Stimulated activated naive B cell treated with anti-CD40 and anti-IgM and Interleukin-4, amounts not matched to agents 10 μg/mL and 1 μg/mL and 100 μg/mL, for 72 hours (primary cell): ENCODE measurements at regions not wholly inside any gene's neighbourhood (a gene's known extent, or its start where the extent isn't known, plus 50 kb on each side); places are given as distances from the start of the nearest gene placed in this dataset.
"Not testable (repeated sequence)": the region's sequence is repeated elsewhere in the genome, so short reads cannot be mapped to it uniquely, and the experiment has no call there.

Source experiments
- ATAC-seq, 2 donors: fragments of 150-1000 bp; cut with Tn5 transposase; replicated peaks; 2 replicates each; pipeline ENCODE4 v1.10.0; 2021; ENCODE audit warnings: moderate library complexity in 1 of 2
- DNase-seq: peaks from one replicate; pipeline ENCODE4 v3.0.0; 2021
- H3K27ac Mint-ChIP-seq: one replicate; pipeline ENCODE4 v1.8.0; 2022; ENCODE audit warnings: mild to moderate bottlenecking, mixed read lengths
- H3K27me3 Mint-ChIP-seq, 2 donors: one replicate each; pipeline ENCODE4 v1.8.0; 2022; ENCODE audit warnings: mixed read lengths in 2 of 2
- H3K36me3 Mint-ChIP-seq, 2 donors: one replicate each; pipeline ENCODE4 v1.8.0; 2022; ENCODE audit warnings: mixed read lengths in 2 of 2, mild to moderate bottlenecking in 1 of 2
- H3K4me1 Mint-ChIP-seq, 2 donors: one replicate each; pipeline ENCODE4 v1.8.0; 2022; ENCODE audit warnings: mixed read lengths in 2 of 2, mild to moderate bottlenecking in 1 of 2
- H3K4me3 Mint-ChIP-seq, 2 donors: one replicate each; pipeline ENCODE4 v1.8.0; 2022; ENCODE audit warnings: mild to moderate bottlenecking in 2 of 2, mixed read lengths in 2 of 2, moderate library complexity in 1 of 2
- H3K9me3 Mint-ChIP-seq, 2 donors: one replicate each; pipeline ENCODE4 v1.8.0; 2022; ENCODE audit warnings: mixed read lengths in 2 of 2, mild to moderate bottlenecking in 1 of 2

DNA sequence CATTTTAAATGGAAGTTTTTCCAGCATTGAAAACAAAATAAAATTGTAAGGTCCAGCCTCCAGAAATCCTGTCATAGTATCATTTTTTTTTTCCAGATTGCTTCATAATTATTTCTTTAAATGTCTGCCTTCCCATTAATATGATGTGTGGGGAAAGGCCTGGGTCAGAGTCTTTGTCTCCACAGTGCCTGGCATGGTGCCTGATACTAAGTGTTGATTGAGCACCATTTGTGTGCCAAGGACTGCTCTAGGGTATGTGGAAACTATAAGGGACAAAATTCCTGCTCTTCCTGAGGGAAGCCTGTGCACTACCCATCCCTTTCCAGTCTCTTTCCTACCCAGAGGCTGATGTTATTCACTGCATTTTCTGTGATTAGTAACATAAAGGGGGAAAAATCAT lies 53.1 kb upstream of the BEND4 start:
- DNase-seq (no peak), ATAC-seq (no peak)
- H3K36me3 Mint-ChIP-seq = no peaks in the 10 kb centered on the region
- no peak overlapping the region for H3K4me3 Mint-ChIP-seq
- no peaks in the 10 kb centered on the region for H3K4me1 Mint-ChIP-seq
- no peaks in the 10 kb centered on the region for H3K9me3 Mint-ChIP-seq
- H3K27ac Mint-ChIP-seq = no peak overlapping the region
- peaks cover 0 to 7% of the 10 kb centered on the region in 2 donors for H3K27me3 Mint-ChIP-seq

DNA sequence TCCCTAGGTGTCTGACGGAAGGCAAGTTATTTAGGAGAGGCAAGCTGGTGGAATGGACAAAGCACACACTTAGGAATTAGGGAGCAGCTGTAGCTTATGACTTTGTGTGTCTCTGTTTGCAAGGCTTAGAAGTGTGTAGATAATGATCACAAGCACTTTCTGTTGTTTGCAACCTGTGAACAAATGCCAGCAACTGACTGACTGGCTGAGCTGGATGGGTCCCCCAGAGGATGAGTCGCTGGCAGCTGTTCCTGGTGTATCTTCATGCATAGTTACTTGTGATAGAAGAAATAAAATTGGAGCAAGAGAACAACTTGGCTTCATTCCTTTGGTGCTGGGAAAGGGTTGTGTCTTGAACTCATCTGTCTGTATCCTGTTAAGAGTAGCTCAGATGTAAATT lies 64.2 kb upstream of the BEND4 start:
- H3K4me3 Mint-ChIP-seq = no peak overlapping the region
- H3K27me3 Mint-ChIP-seq = no peaks in the 10 kb centered on the region
- ATAC-seq = no peak
- no peak overlapping the region for H3K27ac Mint-ChIP-seq
- DNase-seq = no peak
- H3K36me3 Mint-ChIP-seq = peaks cover 2 to 6% of the 10 kb centered on the region in 2 donors
- H3K4me1 Mint-ChIP-seq = no peaks in the 10 kb centered on the region
- H3K9me3 Mint-ChIP-seq = no peaks in the 10 kb centered on the region

GRCh38 chr4:42225286-42225685 lies 72.8 kb upstream of the BEND4 start:
- H3K9me3 Mint-ChIP-seq = peaks cover 0 to 3% of the 10 kb centered on the region in 2 donors
- H3K27ac Mint-ChIP-seq = no peak overlapping the region
- DNase-seq (no peak), ATAC-seq (no peak)
- H3K27me3 Mint-ChIP-seq = peaks cover 4 to 6% of the 10 kb centered on the region in 2 donors
- no peaks in the 10 kb centered on the region for H3K4me1 Mint-ChIP-seq
- no peak overlapping the region for H3K4me3 Mint-ChIP-seq
- H3K36me3 Mint-ChIP-seq = peaks cover 4 to 8% of the 10 kb centered on the region in 2 donors

DNA sequence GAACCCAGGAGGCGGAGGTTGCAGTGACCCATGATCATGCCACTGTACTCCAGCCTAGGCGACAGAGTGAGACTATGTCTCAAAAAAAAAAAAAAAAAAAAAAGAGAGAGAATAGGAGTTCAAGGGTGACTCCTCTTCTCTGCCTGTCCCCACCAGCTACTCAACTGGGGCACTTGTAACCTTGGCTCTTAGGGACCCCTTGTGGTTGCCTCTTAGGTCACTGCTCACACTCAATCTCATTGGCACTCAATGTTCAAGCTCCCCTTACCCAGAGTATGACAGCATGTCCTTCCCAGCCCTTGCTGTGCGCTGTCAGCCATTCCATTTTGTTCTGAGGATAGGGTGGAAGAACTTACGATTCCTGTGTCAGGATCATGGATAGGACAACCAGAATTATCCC lies 82.4 kb upstream of the BEND4 start:
- H3K4me1 Mint-ChIP-seq = no peaks in the 10 kb centered on the region
- H3K9me3 Mint-ChIP-seq = no peaks in the 10 kb centered on the region
- no peak for ATAC-seq
- DNase-seq = no peak
- H3K27me3 Mint-ChIP-seq = no peaks in the 10 kb centered on the region
- H3K27ac Mint-ChIP-seq = no peak overlapping the region
- no peaks in the 10 kb centered on the region for H3K36me3 Mint-ChIP-seq
- H3K4me3 Mint-ChIP-seq = no peak overlapping the region

GRCh38 chr4:42235304-42236021 lies 83.0 kb upstream of the BEND4 start:
- ATAC-seq (no peak), DNase-seq (no peak)
- no peak overlapping the region for H3K27ac Mint-ChIP-seq

DNA sequence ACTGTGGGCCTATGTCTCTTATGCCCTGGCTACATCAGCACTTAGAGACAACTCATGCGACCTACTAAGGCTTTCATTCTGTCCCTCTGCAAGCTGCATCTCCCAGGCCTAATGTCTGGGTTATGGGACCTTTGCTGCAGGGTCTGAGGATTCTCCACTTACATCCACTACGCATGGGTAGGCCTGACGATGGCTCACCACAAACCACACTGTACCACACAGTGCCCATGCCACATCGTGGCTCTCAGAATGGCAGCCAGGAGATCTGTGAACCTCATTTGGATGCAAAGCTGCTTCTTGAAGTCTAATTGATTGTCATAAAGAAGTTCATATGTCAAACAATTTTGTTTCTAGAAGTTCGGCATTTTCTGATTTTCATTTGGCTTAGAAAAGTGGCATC lies 84.6 kb upstream of the BEND4 start:
- Mint-ChIP-seq H3K27me3 (no peaks in the 10 kb centered on the region), H3K4me3 (no peak overlapping the region), H3K36me3 (no peaks in the 10 kb centered on the region), H3K9me3 (no peaks in the 10 kb centered on the region), H3K4me1 (no peaks in the 10 kb centered on the region), H3K27ac (no peak overlapping the region)
- no peak for ATAC-seq
- DNase-seq = no peak

More at GRCh38 chr4:42235304-42236021, 83.0 kb upstream of the BEND4 start:
- no peaks in the 10 kb centered on the region for H3K36me3 Mint-ChIP-seq
- no peak overlapping the region for H3K4me3 Mint-ChIP-seq
- H3K27me3 Mint-ChIP-seq = no peaks in the 10 kb centered on the region
- H3K9me3 Mint-ChIP-seq = no peaks in the 10 kb centered on the region
- no peaks in the 10 kb centered on the region for H3K4me1 Mint-ChIP-seq

DNA sequence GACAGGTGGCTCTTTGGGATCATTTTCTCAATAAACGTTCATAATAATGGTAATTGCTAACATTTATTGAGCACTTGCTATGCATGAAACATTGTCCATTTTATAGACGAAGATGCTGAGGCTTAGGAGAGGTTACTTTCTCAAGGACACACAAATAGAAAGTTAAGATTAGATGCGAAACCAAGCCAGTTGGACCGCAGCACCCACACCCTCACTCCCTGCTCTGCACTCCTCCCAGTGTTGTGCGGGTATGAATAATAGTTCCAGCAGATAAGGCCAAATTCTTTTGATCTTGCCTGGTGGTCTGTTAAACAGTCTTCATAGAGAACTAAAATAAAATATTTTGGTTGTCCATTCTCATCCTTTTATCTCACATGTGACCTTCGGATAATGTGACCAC lies 85.0 kb upstream of the BEND4 start:
- H3K9me3 Mint-ChIP-seq = no peaks in the 10 kb centered on the region
- no peak overlapping the region for H3K4me3 Mint-ChIP-seq
- no peaks in the 10 kb centered on the region for H3K4me1 Mint-ChIP-seq
- no peak overlapping the region for H3K27ac Mint-ChIP-seq
- no peaks in the 10 kb centered on the region for H3K36me3 Mint-ChIP-seq
- DNase-seq = no peak
- ATAC-seq = no peak
- H3K27me3 Mint-ChIP-seq = no peaks in the 10 kb centered on the region

- ATAC-seq = no peak
Measured at GRCh38 chr4:42248972-42249371, 96.5 kb upstream of the BEND4 start.

DNA sequence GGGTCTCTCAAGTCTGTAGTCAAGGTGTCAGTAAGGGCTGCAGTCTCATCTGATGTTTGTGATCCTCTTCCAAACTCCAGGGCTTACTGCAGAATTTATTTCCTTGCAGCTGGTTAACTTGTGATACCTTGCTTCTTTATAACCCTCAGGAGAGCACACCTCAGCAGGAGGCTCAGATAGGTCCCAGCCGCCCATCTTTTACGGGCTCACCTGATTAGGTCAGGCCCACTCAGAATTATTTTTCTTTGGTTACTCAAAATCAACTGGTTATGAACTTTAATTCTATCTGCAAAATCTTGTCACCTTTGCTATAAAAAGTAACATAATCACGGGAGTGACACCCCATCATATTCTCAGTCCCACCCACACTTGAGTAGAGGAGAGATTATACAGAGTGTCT lies 99.9 kb upstream of the BEND4 start:
- no peaks in the 10 kb centered on the region for H3K9me3 Mint-ChIP-seq
- H3K36me3 Mint-ChIP-seq = no peaks in the 10 kb centered on the region
- DNase-seq (no peak), ATAC-seq (no peak)
- peaks cover 4 to 18% of the 10 kb centered on the region in 2 donors for H3K27me3 Mint-ChIP-seq
- no peak overlapping the region for H3K27ac Mint-ChIP-seq
- no peak overlapping the region for H3K4me3 Mint-ChIP-seq
- H3K4me1 Mint-ChIP-seq = peaks cover 0 to 2% of the 10 kb centered on the region in 2 donors

More at GRCh38 chr4:42248972-42249371, 96.5 kb upstream of the BEND4 start:
- no peak for DNase-seq
- Mint-ChIP-seq H3K9me3 (no peaks in the 10 kb centered on the region), H3K4me1 (peaks cover 0 to 2% of the 10 kb centered on the region in 2 donors), H3K27ac (no peak overlapping the region), H3K4me3 (no peak overlapping the region), H3K36me3 (no peaks in the 10 kb centered on the region), H3K27me3 (peaks cover 4 to 15% of the 10 kb centered on the region in 2 donors)

GRCh38 chr4:42257645-42258044 lies 105.2 kb upstream of the BEND4 start:
- not testable (repeated sequence) for H3K4me3 Mint-ChIP-seq, DNase-seq, H3K9me3 Mint-ChIP-seq, ATAC-seq, H3K27ac Mint-ChIP-seq, H3K4me1 Mint-ChIP-seq, H3K36me3 Mint-ChIP-seq, H3K27me3 Mint-ChIP-seq

DNA sequence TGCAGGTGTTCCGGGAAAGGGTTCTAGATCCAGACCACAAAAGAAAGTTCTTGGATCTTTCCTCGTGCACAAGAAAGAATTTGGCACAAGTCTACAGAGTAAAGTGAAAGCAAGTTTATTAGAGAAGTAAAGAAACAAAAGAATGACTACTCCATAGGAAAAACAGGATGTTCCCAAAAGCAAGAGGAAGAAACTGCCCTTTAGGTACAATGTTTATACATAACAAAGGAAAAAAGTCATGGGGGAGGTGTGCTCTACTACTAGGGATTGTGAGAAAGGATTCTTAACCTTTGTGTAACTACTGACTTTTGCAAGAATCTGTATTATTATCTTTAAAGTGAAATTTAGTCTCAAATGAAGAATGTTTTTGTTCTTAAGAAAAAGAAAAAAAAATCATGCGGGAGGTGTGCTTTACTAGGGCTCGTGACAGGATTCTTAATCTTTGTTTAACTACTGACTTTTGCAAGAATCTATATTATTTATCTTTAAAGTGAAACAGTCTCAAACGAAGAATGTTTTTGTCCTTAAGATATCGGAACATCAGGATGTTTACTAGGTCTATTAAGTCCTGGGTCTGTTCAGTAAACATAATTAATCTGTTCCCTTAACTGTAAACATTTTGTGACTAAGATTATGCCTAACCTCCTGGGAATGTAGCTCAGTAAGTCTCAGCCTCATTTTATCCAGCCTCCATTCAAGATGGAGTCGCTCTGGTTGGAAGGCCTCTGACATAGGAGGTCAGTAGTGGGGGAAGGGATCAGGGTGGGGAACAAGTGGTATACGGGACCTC lies 110.4 kb upstream of the BEND4 start:
- ATAC-seq (no peak), DNase-seq (no peak)
- Mint-ChIP-seq H3K27me3 (no peaks in the 10 kb centered on the region), H3K9me3 (no peaks in the 10 kb centered on the region), H3K4me1 (no peaks in the 10 kb centered on the region), H3K36me3 (peaks cover 0 to 5% of the 10 kb centered on the region in 2 donors), H3K27ac (no peak overlapping the region), H3K4me3 (no peak overlapping the region)

DNA sequence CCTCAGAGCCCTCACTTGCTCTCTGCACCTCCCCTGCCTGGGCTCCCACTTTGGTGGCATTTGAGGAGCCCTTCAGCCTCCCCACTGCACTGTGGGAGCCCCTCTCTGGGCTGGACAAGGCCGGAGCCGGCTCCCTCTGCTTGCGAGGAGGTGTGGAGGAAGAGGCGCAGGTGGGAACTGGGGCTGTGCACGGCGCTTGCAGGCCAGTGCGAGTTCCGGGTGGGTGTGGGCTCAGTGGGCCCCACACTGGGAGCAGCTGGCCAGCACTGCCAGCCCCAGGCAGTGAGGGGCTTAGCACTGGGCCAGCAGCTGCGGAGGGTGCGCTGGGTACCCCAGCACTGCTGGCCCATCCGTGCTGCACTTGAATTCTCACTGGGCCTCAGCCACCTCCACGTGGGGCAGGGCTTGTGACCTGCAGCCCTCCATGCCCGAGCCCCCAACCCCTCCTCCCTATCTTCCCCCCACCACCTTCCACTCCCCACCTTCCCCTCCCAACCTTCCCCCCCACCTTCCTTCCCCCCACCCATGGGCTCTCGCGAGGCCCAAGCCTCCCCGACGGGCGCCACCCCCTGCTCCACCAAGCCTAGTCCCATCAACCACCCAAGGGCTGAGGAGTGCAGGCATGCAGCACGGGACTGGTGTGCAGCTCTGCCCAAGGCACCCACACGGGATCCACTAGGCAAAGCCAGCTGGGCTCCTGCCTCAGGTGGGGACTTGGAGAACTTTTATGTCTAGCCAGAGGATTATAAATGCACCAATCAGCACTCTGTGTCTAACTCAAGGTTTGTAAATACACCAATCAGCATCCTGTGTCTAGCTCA lies 113.5 kb upstream of the BEND4 start:
- Mint-ChIP-seq H3K27me3 (peaks cover 0 to under 1% of the 10 kb centered on the region in 2 donors), H3K4me3 (no peak overlapping the region), H3K9me3 (no peaks in the 10 kb centered on the region), H3K27ac (no peak overlapping the region), H3K36me3 (peaks cover 0 to 5% of the 10 kb centered on the region in 2 donors), H3K4me1 (no peaks in the 10 kb centered on the region)
- DNase-seq (no peak), ATAC-seq (no peak)

DNA sequence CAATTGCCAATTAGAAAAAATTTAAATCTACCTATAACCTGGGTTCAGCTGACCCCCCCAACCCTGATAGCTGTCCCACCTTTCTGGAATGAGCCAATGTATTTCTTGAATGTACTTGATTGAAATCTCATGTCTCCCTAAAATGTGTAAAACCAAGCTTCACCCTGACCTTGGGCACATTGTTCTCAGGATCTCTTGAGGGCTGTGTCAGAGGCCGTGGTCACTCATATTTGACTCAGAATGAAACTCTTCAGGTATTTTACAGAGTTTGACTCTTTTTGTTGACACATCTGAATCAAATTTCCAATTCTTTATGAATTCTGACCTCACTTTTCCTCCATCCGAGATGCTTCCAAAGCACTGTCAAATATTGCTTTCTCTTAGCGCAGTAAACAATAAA lies 115.3 kb upstream of the BEND4 start:
- no peaks in the 10 kb centered on the region for H3K4me1 Mint-ChIP-seq
- no peak for ATAC-seq
- no peak for DNase-seq
- H3K36me3 Mint-ChIP-seq = peaks cover 0 to 5% of the 10 kb centered on the region in 2 donors
- no peak overlapping the region for H3K27ac Mint-ChIP-seq
- H3K9me3 Mint-ChIP-seq = no peaks in the 10 kb centered on the region
- H3K27me3 Mint-ChIP-seq = peaks cover 0 to 9% of the 10 kb centered on the region in 2 donors
- H3K4me3 Mint-ChIP-seq = no peak overlapping the region

GRCh38 chr4:42268824-42269223 lies 116.4 kb upstream of the BEND4 start:
- Mint-ChIP-seq H3K36me3 (peaks cover 0 to 5% of the 10 kb centered on the region in 2 donors), H3K9me3 (no peaks in the 10 kb centered on the region), H3K4me1 (no peaks in the 10 kb centered on the region), H3K27me3 (peaks cover 0 to 12% of the 10 kb centered on the region in 2 donors), H3K4me3 (no peak overlapping the region), H3K27ac (no peak overlapping the region)
- no peak for DNase-seq
- no peak for ATAC-seq
